Stimulated activated CD4-positive, alpha-beta T cell treated with anti-CD3 and anti-CD28 coated beads, Interleukin-12 subunit alpha, Interleukin-12 subunit beta, amount 100 ng/mL, for 48 hours (primary cell): ENCODE measurements at regions not wholly inside any gene's neighbourhood (a gene's known extent, or its start where the extent isn't known, plus 50 kb on each side); places are given as distances from the start of the nearest gene placed in this dataset.
A peak's percentile ranks its signal among the peaks of the same experiment; 100 is the strongest.
"Not testable (repeated sequence)": the region's sequence is repeated elsewhere in the genome, so short reads cannot be mapped to it uniquely, and the experiment has no call there.

Experiments used
- DNase-seq, 3 donors: peaks; one replicate each; pipeline ENCODE4 v3.0.0-alpha.2; 2020; ENCODE audit warnings: low read depth in 2 of 3, low spot score in 1 of 3

- DNase-seq, result peak in 1 of 3 donors; percentile 1
Observed at GRCh38 chr14:71623939-71624338, 308.3 kb upstream of the RGS6 start.

- no peak for DNase-seq
Observed at GRCh38 chr14:71625175-71625574, 307.1 kb upstream of the RGS6 start.

- no peak for DNase-seq
Observed at GRCh38 chr14:71625891-71626701, 306.1 kb upstream of the RGS6 start.

- DNase-seq, result no peak
Observed at GRCh38 chr14:71628433-71628832, 303.8 kb upstream of the RGS6 start.

- DNase-seq, result no peak
Observed at GRCh38 chr14:71629250-71629649, 303.0 kb upstream of the RGS6 start.

GRCh38 chr14:71629765-71630492 lies 302.3 kb upstream of the RGS6 start:
- DNase-seq, result no peak

- not testable (repeated sequence) for DNase-seq
Observed at GRCh38 chr14:71631030-71631429, 301.2 kb upstream of the RGS6 start.

GRCh38 chr14:71632440-71632946 lies 299.7 kb upstream of the RGS6 start:
- DNase-seq, result no peak

- no peak for DNase-seq
Observed at GRCh38 chr14:71636076-71636475, 296.2 kb upstream of the RGS6 start.

GRCh38 chr14:71636820-71637471 lies 295.3 kb upstream of the RGS6 start:
- no peak for DNase-seq

- no peak for DNase-seq
Observed at GRCh38 chr14:71638523-71639196, 293.6 kb upstream of the RGS6 start.

- no peak for DNase-seq
Observed at GRCh38 chr14:71642715-71643114, 289.5 kb upstream of the RGS6 start.

- no peak for DNase-seq
Observed at GRCh38 chr14:71645656-71646055, 286.6 kb upstream of the RGS6 start.

GRCh38 chr14:71646518-71646917 lies 285.7 kb upstream of the RGS6 start:
- DNase-seq, result no peak

- DNase-seq, result no peak
Observed at GRCh38 chr14:71647086-71647784, 285.0 kb upstream of the RGS6 start.

- no peak for DNase-seq
Observed at GRCh38 chr14:71648725-71649124, 283.5 kb upstream of the RGS6 start.

GRCh38 chr14:71650187-71650755 lies 282.0 kb upstream of the RGS6 start:
- no peak for DNase-seq

GRCh38 chr14:71651228-71651627 lies 281.0 kb upstream of the RGS6 start:
- DNase-seq, result no peak

GRCh38 chr14:71652368-71652767 lies 279.9 kb upstream of the RGS6 start:
- DNase-seq, result no peak

GRCh38 chr14:71654810-71655209 lies 277.4 kb upstream of the RGS6 start:
- no peak for DNase-seq
